ENCODE measurements at regions not wholly inside any gene's neighbourhood (a gene's known extent, or its start where the extent isn't known, plus 50 kb on each side); places are given as distances from the start of the nearest gene placed in this dataset.

DNA sequence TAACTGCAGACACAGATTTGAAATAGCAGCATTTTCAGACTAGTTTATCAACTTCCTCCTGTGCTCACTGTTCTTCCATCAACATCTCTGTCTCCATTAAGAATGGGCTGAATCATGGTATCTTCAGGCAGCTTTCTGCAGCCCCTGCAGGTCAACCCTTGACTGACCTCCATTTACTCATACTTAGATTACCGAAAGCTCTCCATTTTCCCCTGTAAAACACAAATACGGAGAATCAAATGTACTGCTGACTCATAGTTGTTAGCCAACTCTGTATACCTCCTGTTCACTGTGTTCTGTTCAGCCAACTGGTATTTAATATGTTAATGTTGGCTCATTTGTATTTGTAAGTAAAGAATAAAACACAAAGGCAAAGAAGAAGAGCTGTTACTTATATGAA, 364.0 kb downstream of the CASP12 start:
- ChIA-PET POLR2A (no interaction called here), CTCF (interaction anchor here (0.5 to 1.2 kb wide), 3 partner anchors 52 to 1741 kb away, joined by 3 to 7 read pairs (median 3); no protein-coding TSS in a partner anchor)
- Mint-ChIP-seq H3K27ac (peak overlapping the region; percentile 78; the same call in 1 of the 2 replicates), H3K4me3 (no peak overlapping the region), H3K27me3 (ENCODE audit: low read depth) (no peaks in the 10 kb centered on the region), H3K4me1 (peaks cover 21% of the 10 kb centered on the region), H3K9me3 (no peaks in the 10 kb centered on the region), H3K36me3 (no peaks in the 10 kb centered on the region)
- 0 out of 2 replicates have a peak, but pooled peaks have one; percentile 21 for TF ChIP-seq NFE2L1 (CRISPR knock-in tag; IDR thresholded peaks at IDR 0.05)
- no peak for TF ChIP-seq CBFB (CRISPR knock-in tag; IDR thresholded peaks at IDR 0.05; ENCODE audit: low read depth)
- ATAC-seq, result peak; percentile 67
- no peak for DNase-seq (ENCODE audit: low spot score)

DNA sequence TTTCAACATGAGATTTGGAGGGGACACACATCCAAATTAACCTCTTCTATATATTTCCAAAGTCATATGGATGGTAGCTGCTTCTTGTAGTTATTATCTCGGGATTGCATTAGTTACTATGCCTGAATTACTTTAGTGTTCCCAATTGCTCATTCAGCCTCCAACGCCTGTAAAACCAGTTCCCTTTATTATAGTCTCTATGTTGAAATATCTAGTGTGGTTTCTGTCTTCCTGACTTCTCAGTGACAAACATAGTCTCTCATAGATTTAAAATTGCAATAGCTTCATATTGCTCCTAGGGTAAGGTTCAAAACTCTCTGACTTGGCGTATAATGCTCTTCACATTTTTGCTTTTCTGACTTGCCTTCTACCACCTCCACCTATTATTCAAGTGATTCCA, 366.4 kb downstream of the CASP12 start:
- CTCF ChIA-PET, result interaction anchor here (0.7 to 1.9 kb wide), 8 partner anchors 17 to 341 kb away, joined by 3 to 7 read pairs (median 4); no protein-coding TSS in a partner anchor
- no peak for ATAC-seq

DNA sequence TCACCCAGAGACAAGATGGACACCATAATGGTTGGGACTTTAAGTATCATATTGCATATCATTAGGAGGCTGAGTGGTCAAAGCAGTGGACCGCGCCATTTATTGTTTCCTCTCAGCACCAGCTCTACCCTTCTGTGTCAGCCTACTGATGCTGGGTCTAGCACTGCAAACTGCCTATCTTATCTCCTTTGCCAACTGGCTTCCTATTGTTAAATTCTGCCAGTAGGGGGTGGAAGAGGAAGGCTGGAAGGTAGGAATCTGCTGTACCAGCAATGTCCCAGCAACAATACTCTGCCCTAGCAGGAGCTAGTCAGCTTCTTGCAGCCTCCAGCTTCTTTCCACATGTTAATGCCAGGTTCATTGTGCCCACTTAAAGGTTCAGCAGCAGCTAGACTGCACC, 367.1 kb upstream of the PDGFD start:
- CTCF ChIA-PET, result interaction anchor here (0.6 to 1.9 kb wide), 15 partner anchors 10 to 746 kb away, joined by 3 to 7 read pairs (median 3); no protein-coding TSS in a partner anchor
- H3K27ac Mint-ChIP-seq, result no peak overlapping the region

More for the DNA sequence above, 366.4 kb downstream of the CASP12 start:
- H3K27ac Mint-ChIP-seq, result no peak overlapping the region
- H3K36me3 Mint-ChIP-seq, result no peaks in the 10 kb centered on the region
- POLR2A ChIA-PET, result no interaction called here
- no peaks in the 10 kb centered on the region for H3K9me3 Mint-ChIP-seq
- DNase-seq (ENCODE audit: low spot score), result no peak
- no peak overlapping the region for H3K4me3 Mint-ChIP-seq
- no peaks in the 10 kb centered on the region for H3K27me3 Mint-ChIP-seq (ENCODE audit: low read depth)
- peaks cover 21% of the 10 kb centered on the region for H3K4me1 Mint-ChIP-seq
- TF ChIP-seq, protein P1, sequence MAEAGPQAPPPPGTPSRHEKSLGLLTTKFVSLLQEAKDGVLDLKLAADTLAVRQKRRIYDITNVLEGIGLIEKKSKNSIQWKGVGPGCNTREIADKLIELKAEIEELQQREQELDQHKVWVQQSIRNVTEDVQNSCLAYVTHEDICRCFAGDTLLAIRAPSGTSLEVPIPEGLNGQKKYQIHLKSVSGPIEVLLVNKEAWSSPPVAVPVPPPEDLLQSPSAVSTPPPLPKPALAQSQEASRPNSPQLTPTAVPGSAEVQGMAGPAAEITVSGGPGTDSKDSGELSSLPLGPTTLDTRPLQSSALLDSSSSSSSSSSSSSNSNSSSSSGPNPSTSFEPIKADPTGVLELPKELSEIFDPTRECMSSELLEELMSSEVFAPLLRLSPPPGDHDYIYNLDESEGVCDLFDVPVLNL (CRISPR knock-in tag; IDR thresholded peaks at IDR 0.05; ENCODE audit: borderline replicate concordance, low read depth), result no peak
- no peak for TF ChIP-seq PRRX2 (CRISPR knock-in tag; IDR thresholded peaks at IDR 0.05)
- TF ChIP-seq TEAD4 (CRISPR knock-in tag; IDR thresholded peaks at IDR 0.05), result no peak
- TF ChIP-seq, protein P2, sequence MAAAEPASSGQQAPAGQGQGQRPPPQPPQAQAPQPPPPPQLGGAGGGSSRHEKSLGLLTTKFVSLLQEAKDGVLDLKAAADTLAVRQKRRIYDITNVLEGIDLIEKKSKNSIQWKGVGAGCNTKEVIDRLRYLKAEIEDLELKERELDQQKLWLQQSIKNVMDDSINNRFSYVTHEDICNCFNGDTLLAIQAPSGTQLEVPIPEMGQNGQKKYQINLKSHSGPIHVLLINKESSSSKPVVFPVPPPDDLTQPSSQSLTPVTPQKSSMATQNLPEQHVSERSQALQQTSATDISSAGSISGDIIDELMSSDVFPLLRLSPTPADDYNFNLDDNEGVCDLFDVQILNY (CRISPR knock-in tag; IDR thresholded peaks at IDR 0.05), result no peak
- no peak for TF ChIP-seq EMX1 (CRISPR knock-in tag; IDR thresholded peaks at IDR 0.05)

DNA sequence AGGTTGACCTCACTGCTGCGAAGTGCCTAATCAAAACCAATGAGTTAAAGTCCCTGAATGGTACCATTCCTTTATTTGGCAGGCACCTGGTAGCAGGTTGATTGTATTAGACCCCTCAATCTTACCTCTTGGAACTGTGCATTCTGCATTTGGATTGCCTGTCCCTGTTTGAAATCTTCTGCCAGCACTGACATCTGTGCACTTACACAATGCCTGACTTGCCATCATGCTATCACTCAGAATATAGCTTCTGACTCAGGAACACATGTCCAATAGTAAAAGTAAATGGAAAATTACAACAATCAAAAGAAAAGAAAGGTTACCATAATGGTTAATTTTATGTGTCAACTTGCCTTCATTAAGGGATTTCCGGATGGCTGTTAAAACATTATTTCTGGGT, 366.0 kb upstream of the PDGFD start:
- Mint-ChIP-seq H3K27me3 (ENCODE audit: low read depth) (no peaks in the 10 kb centered on the region), H3K4me3 (no peak overlapping the region), H3K9me3 (0 out of 2 replicates have a peak, but pooled peaks cover under 1% of the 10 kb centered on the region), H3K4me1 (peaks cover 18% of the 10 kb centered on the region), H3K27ac (no peak overlapping the region), H3K36me3 (no peaks in the 10 kb centered on the region)
- no peak for DNase-seq (ENCODE audit: low spot score)
- ATAC-seq, result no peak
- CTCF ChIA-PET, result interaction anchor here (1.9 kb wide), 1 partner anchor 276 kb away, joined by 7 read pairs; no protein-coding TSS in a partner anchor
- POLR2A ChIA-PET, result no interaction called here
- TF ChIP-seq NFE2L1 (CRISPR knock-in tag; IDR thresholded peaks at IDR 0.05) (no peak), SMAD4 (CRISPR knock-in tag; IDR thresholded peaks at IDR 0.05) (no peak), EMX1 (CRISPR knock-in tag; IDR thresholded peaks at IDR 0.05) (no peak), CREB1 (CRISPR knock-in tag; IDR thresholded peaks at IDR 0.05) (no peak), GTF2I (CRISPR knock-in tag; conservative IDR thresholded peaks at IDR 0.05) (no peak), NR1H2 (CRISPR knock-in tag; IDR thresholded peaks at IDR 0.05) (no peak)
- TF ChIP-seq, protein P3, sequence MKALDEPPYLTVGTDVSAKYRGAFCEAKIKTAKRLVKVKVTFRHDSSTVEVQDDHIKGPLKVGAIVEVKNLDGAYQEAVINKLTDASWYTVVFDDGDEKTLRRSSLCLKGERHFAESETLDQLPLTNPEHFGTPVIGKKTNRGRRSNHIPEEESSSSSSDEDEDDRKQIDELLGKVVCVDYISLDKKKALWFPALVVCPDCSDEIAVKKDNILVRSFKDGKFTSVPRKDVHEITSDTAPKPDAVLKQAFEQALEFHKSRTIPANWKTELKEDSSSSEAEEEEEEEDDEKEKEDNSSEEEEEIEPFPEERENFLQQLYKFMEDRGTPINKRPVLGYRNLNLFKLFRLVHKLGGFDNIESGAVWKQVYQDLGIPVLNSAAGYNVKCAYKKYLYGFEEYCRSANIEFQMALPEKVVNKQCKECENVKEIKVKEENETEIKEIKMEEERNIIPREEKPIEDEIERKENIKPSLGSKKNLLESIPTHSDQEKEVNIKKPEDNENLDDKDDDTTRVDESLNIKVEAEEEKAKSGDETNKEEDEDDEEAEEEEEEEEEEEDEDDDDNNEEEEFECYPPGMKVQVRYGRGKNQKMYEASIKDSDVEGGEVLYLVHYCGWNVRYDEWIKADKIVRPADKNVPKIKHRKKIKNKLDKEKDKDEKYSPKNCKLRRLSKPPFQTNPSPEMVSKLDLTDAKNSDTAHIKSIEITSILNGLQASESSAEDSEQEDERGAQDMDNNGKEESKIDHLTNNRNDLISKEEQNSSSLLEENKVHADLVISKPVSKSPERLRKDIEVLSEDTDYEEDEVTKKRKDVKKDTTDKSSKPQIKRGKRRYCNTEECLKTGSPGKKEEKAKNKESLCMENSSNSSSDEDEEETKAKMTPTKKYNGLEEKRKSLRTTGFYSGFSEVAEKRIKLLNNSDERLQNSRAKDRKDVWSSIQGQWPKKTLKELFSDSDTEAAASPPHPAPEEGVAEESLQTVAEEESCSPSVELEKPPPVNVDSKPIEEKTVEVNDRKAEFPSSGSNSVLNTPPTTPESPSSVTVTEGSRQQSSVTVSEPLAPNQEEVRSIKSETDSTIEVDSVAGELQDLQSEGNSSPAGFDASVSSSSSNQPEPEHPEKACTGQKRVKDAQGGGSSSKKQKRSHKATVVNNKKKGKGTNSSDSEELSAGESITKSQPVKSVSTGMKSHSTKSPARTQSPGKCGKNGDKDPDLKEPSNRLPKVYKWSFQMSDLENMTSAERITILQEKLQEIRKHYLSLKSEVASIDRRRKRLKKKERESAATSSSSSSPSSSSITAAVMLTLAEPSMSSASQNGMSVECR (CRISPR knock-in tag; IDR thresholded peaks at IDR 0.05; ENCODE audit: borderline replicate concordance), result no peak
- TF ChIP-seq, protein P4, sequence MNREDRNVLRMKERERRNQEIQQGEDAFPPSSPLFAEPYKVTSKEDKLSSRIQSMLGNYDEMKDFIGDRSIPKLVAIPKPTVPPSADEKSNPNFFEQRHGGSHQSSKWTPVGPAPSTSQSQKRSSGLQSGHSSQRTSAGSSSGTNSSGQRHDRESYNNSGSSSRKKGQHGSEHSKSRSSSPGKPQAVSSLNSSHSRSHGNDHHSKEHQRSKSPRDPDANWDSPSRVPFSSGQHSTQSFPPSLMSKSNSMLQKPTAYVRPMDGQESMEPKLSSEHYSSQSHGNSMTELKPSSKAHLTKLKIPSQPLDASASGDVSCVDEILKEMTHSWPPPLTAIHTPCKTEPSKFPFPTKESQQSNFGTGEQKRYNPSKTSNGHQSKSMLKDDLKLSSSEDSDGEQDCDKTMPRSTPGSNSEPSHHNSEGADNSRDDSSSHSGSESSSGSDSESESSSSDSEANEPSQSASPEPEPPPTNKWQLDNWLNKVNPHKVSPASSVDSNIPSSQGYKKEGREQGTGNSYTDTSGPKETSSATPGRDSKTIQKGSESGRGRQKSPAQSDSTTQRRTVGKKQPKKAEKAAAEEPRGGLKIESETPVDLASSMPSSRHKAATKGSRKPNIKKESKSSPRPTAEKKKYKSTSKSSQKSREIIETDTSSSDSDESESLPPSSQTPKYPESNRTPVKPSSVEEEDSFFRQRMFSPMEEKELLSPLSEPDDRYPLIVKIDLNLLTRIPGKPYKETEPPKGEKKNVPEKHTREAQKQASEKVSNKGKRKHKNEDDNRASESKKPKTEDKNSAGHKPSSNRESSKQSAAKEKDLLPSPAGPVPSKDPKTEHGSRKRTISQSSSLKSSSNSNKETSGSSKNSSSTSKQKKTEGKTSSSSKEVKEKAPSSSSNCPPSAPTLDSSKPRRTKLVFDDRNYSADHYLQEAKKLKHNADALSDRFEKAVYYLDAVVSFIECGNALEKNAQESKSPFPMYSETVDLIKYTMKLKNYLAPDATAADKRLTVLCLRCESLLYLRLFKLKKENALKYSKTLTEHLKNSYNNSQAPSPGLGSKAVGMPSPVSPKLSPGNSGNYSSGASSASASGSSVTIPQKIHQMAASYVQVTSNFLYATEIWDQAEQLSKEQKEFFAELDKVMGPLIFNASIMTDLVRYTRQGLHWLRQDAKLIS (CRISPR knock-in tag; IDR thresholded peaks at IDR 0.05; ENCODE audit: borderline replicate concordance), result no peak

More for the DNA sequence above, 367.1 kb upstream of the PDGFD start:
- no peak for TF ChIP-seq CBFB (CRISPR knock-in tag; IDR thresholded peaks at IDR 0.05; ENCODE audit: low read depth)
- TF ChIP-seq, protein P5, sequence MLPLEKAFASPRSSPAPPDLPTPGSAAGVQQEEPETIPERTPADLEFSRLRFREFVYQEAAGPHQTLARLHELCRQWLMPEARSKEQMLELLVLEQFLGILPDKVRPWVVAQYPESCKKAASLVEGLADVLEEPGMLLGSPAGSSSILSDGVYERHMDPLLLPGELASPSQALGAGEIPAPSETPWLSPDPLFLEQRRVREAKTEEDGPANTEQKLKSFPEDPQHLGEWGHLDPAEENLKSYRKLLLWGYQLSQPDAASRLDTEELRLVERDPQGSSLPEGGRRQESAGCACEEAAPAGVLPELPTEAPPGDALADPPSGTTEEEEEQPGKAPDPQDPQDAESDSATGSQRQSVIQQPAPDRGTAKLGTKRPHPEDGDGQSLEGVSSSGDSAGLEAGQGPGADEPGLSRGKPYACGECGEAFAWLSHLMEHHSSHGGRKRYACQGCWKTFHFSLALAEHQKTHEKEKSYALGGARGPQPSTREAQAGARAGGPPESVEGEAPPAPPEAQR (CRISPR knock-in tag; IDR thresholded peaks at IDR 0.05), result peak; percentile 85; the same call in 1 of the 2 replicates
- 0 out of 2 replicates have a peak, but pooled peaks have one; percentile 29 for TF ChIP-seq ZNF396 (CRISPR knock-in tag; IDR thresholded peaks at IDR 0.05; ENCODE audit: borderline replicate concordance)
- TF ChIP-seq GTF2I (CRISPR knock-in tag; conservative IDR thresholded peaks at IDR 0.05), result no peak
- ATAC-seq (peak; percentile 90), DNase-seq (ENCODE audit: low spot score) (peak; percentile 14)
- no peak overlapping the region for H3K4me3 Mint-ChIP-seq
- H3K4me1 Mint-ChIP-seq, result peaks cover 21% of the 10 kb centered on the region
- POLR2A ChIA-PET, result no interaction called here
- H3K36me3 Mint-ChIP-seq, result no peaks in the 10 kb centered on the region
- no peaks in the 10 kb centered on the region for H3K27me3 Mint-ChIP-seq (ENCODE audit: low read depth)
- H3K9me3 Mint-ChIP-seq, result no peaks in the 10 kb centered on the region
